ENCODE measurements at regions not wholly inside any gene's neighbourhood (a gene's known extent, or its start where the extent isn't known, plus 50 kb on each side); places are given as distances from the start of the nearest gene placed in this dataset.

- in situ Hi-C loops (cut with HindIII; ENCODE audit: low sequenced_read_pairs) = no loop called here
- DNase-seq (ENCODE audit: low spot score) = no peak
Measured at GRCh38 chr10:47178537-47179290, 121.3 kb upstream of the GDF10 start.

GRCh38 chr10:47179291-47179647 lies 120.7 kb upstream of the GDF10 start:
- in situ Hi-C loops (cut with HindIII; ENCODE audit: low sequenced_read_pairs) = no loop called here
- no peak for DNase-seq (ENCODE audit: low spot score)

- in situ Hi-C loops (cut with HindIII; ENCODE audit: low sequenced_read_pairs) = no loop called here
- DNase-seq (ENCODE audit: low spot score) = no peak
Measured at GRCh38 chr10:47181052-47181849, 118.7 kb upstream of the GDF10 start.

DNA sequence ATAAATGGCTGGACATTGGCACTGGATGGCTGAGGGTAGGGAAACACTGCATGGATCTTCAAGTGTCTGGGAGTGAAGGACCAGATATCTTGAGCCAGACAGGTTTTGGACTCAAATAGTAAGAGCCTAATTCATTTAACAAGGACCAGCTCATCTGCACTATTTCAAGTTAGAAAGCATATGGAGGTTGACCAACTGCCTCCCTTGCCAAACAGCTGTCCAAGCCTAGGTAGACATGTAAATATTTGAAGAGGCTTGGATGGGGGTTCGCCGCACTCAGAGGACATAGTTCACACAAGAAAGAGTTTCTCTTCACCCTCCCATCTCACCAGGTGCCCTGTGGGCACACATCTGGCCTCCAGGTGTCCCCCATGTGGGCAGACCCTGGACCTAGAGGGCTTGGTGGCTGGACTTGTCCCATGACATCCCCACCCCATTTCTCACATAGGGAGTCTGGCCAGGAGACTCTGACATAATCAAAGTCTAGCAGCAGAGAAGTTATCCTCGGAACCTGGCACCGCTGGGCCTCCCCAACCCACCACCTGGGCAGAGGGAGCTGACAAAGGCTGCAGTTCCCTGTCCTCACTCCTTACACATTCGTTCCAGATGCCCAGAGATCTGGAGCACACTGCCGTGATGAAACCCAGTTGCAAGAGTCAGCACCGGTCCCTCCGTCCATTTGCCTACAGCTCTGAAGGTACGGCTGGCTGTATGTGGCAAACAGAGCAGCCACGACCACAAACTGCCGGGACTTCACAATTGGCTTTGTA lies 116.9 kb upstream of the GDF10 start:
- in situ Hi-C loops (cut with HindIII; ENCODE audit: low sequenced_read_pairs) = no loop called here
- DNase-seq (ENCODE audit: low spot score) = no peak

- in situ Hi-C loops (cut with HindIII; ENCODE audit: low sequenced_read_pairs) = no loop called here
Measured at GRCh38 chr10:47183704-47184041, 116.3 kb upstream of the GDF10 start.

GRCh38 chr10:47184273-47184672 lies 115.7 kb upstream of the GDF10 start:
- DNase-seq (ENCODE audit: low spot score) = no peak
- in situ Hi-C loops (cut with HindIII; ENCODE audit: low sequenced_read_pairs) = no loop called here

More at GRCh38 chr10:47183704-47184041, 116.3 kb upstream of the GDF10 start:
- no peak for DNase-seq (ENCODE audit: low spot score)

GRCh38 chr10:47184724-47185330 lies 115.2 kb upstream of the GDF10 start:
- DNase-seq (ENCODE audit: low spot score) = no peak
- in situ Hi-C loops (cut with HindIII; ENCODE audit: low sequenced_read_pairs) = no loop called here

- in situ Hi-C loops (cut with HindIII; ENCODE audit: low sequenced_read_pairs) = no loop called here
Measured at GRCh38 chr10:47186941-47187340, 113.1 kb upstream of the GDF10 start.

GRCh38 chr10:47187592-47187991 lies 112.4 kb upstream of the GDF10 start:
- in situ Hi-C loops (cut with HindIII; ENCODE audit: low sequenced_read_pairs) = no loop called here
- no peak for DNase-seq (ENCODE audit: low spot score)

More at GRCh38 chr10:47186941-47187340, 113.1 kb upstream of the GDF10 start:
- DNase-seq (ENCODE audit: low spot score) = no peak

- in situ Hi-C loops (cut with HindIII; ENCODE audit: low sequenced_read_pairs) = no loop called here
- DNase-seq (ENCODE audit: low spot score) = no peak
Measured at GRCh38 chr10:47188156-47188555, 111.8 kb upstream of the GDF10 start.

GRCh38 chr10:47189802-47190201 lies 110.2 kb upstream of the GDF10 start:
- in situ Hi-C loops (cut with HindIII; ENCODE audit: low sequenced_read_pairs) = no loop called here
- no peak for DNase-seq (ENCODE audit: low spot score)

DNA sequence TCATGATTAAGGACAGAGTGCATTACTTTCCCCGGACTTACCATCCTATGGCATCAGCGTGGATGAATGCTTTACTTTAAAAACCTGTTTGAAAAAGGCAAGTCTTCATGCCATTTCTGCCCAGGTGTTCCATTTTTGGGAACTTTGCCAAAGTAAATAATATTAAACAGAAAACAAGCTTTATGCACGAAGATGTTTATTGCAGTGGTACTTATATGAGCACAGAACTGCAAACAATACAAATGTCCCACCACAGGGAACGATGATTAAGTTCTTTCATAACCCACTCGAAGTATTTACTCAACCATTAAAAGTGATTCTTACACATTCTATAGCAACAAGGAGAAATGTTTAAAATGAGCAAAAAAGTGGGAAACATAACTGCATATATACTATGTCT lies 109.7 kb upstream of the GDF10 start:
- DNase-seq (ENCODE audit: low spot score) = no peak

GRCh38 chr10:47190802-47191450 lies 109.1 kb upstream of the GDF10 start:
- no peak for DNase-seq (ENCODE audit: low spot score)
- in situ Hi-C loops (cut with HindIII; ENCODE audit: low sequenced_read_pairs) = no loop called here

More for the DNA sequence above, 109.7 kb upstream of the GDF10 start:
- in situ Hi-C loops (cut with HindIII; ENCODE audit: low sequenced_read_pairs) = no loop called here

DNA sequence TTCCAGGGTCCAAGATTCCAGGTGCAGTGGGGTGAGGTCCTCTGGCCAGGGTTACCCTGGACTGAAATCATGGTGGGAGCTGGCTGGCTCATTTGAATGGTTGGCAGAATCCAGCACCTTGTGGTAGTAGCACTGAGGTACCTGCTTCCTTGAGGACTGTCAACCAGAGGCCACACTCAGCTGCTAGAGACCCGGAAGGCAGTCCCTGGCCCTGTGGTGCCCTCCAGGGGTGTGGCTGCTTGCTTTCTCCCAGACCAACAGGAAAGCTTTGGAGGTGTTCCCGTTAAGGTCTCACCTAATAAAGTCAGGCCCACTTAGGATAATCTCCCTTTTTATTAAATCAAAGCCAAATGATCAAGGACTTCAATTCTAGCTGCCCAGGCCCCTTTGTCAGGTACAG lies 107.7 kb upstream of the GDF10 start:
- in situ Hi-C loops (cut with HindIII; ENCODE audit: low sequenced_read_pairs) = no loop called here
- DNase-seq (ENCODE audit: low spot score) = no peak

- in situ Hi-C loops (cut with HindIII; ENCODE audit: low sequenced_read_pairs) = no loop called here
- DNase-seq (ENCODE audit: low spot score) = no peak
Measured at GRCh38 chr10:47193666-47194065, 106.3 kb upstream of the GDF10 start.

DNA sequence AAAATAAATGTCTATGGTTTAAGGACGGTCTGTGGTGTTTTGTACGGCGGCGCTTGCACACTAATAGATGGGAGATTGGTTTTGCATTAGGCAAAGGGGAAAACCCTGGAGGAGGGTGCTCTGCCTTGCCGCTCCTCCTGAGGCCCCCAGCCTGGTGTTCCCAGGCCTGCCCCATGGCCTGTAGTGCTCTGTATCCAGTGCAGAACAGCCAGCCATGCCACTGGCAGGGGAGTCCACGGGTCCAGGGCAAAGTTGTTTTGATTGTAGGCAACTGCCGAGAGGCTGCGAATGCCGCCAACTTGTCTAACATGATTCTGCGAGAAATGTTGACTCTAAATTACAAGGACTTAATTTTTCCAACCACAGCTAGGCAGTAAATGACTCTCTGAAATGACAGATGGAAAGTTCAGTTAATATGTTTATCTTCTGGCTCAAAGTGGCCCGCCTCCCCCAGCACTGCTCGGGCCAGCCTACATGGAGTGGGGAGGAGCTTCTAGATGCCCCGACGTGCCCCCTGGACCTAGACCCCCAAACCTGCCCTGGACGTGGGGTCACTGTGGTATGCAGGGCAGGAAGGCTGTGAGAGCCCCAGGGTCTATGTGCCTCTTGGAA lies 104.6 kb upstream of the GDF10 start:
- in situ Hi-C loops (cut with HindIII; ENCODE audit: low sequenced_read_pairs) = no loop called here

DNA sequence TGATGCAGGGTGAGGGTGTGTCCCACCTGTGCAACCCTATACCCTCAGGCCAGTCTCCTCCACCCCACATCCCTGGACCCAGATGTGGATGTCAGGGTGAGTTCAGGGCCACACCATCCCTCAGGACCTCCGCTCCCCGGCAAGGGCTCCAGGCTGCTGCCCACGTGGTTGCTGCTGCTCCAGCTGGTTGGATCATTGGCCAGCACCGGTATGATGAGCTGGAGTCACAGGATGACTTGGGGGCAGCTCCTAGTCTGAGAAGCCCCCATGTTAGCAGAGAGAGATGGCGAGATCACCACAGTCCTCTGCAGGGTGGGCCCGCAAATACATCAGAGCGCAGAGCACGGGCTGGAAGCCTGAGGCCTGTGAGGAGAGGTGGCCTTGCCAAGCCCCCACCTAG lies 103.3 kb upstream of the GDF10 start:
- in situ Hi-C loops (cut with HindIII; ENCODE audit: low sequenced_read_pairs) = no loop called here
- no peak for DNase-seq (ENCODE audit: low spot score)

More for the DNA sequence above, 104.6 kb upstream of the GDF10 start:
- no peak for DNase-seq (ENCODE audit: low spot score)

GRCh38 chr10:47198221-47198620 lies 101.8 kb upstream of the GDF10 start:
- in situ Hi-C loops (cut with HindIII; ENCODE audit: low sequenced_read_pairs) = no loop called here
- DNase-seq (ENCODE audit: low spot score) = no peak

DNA sequence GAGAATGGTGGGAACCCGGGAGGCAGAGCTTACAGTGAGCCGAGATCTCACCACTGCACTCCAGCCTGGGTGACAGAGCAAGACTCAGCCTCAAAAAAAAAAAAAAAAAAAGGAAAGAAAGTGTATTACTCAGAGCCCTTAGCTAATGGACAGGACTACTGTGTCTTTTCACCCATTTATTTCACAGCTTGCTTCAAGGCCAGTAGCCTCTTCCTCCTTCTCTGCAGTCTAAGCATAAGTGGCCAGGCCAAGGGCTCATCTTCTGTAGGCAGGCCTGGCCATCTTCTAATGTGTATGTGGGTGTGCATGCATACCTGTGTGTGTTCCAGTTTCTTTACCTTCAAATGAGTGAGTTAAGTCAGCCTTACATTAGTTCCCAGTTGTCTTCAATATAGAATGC lies 94.8 kb upstream of the GDF10 start:
- DNase-seq (ENCODE audit: low spot score) = no peak
- in situ Hi-C loops (cut with HindIII; ENCODE audit: low sequenced_read_pairs) = no loop called here

Measured in G401 (cell line).